Left ventricle myocardium inferior (tissue), 1 donor: ENCODE measurements at regions not wholly inside any gene's neighbourhood (a gene's known extent, or its start where the extent isn't known, plus 50 kb on each side); places are given as distances from the start of the nearest gene placed in this dataset.
"Not testable (repeated sequence)": the region's sequence is repeated elsewhere in the genome, so short reads cannot be mapped to it uniquely, and the experiment has no call there.

Experiments
- DNase-seq: peaks from one replicate; pipeline ENCODE4 v3.0.0-alpha.2; 2020
- H3K27ac ChIP-seq: fragments of 200-600 bp; replicated peaks from 2 replicates; pipeline ENCODE4 v1.8.0; 2021
- H3K27me3 ChIP-seq: fragments of 200-600 bp; 2 replicates; pipeline ENCODE4 v1.8.0; 2021; ENCODE audit warnings: low read depth
- H3K36me3 ChIP-seq: fragments of 200-600 bp; 2 replicates; pipeline ENCODE4 v1.8.0; 2021
- H3K4me1 ChIP-seq: fragments of 200-600 bp; 2 replicates; pipeline ENCODE4 v1.8.0; 2021
- H3K4me3 ChIP-seq: fragments of 200-600 bp; 2 replicates; pipeline ENCODE4 v1.8.0; 2021; ENCODE audit warnings: mild to moderate bottlenecking, moderate library complexity
- H3K9me3 ChIP-seq: fragments of 200-600 bp; replicated peaks from 2 replicates; pipeline ENCODE4 v1.8.0; 2021
- CTCF ChIP-seq: fragments of 200-600 bp; IDR thresholded peaks from 2 replicates; pipeline ENCODE4 v1.8.0; 2021; ENCODE audit warnings: antibody characterized with exemption, mild to moderate bottlenecking, borderline replicate concordance
- intact Hi-C: fragments of 100-400 bp; cut with micrococcal nuclease; formaldehyde crosslinking; loops from one replicate; pipeline ENCODE4 v1.11.0; 2022
- donor health status: DM: no; HTN: yes; CAD: no; lungs with severe emphysema.

- no peaks in the 10 kb centered on the region for H3K4me1 ChIP-seq
- intact Hi-C loops = no loop called here
- no peaks in the 10 kb centered on the region for H3K27me3 ChIP-seq
- peaks cover 22% of the 10 kb centered on the region for H3K9me3 ChIP-seq
- TF ChIP-seq CTCF = no peak
- H3K27ac ChIP-seq = no peak overlapping the region
- H3K4me3 ChIP-seq = no peak overlapping the region
- DNase-seq = no peak
- no peaks in the 10 kb centered on the region for H3K36me3 ChIP-seq
Observed at GRCh38 chr4:103842637-103843239, 123.0 kb upstream of the TACR3 start.

- TF ChIP-seq CTCF = no peak
- intact Hi-C loops = no loop called here
- peaks cover 16% of the 10 kb centered on the region for H3K9me3 ChIP-seq
Observed at GRCh38 chr4:103842076-103842475, 122.3 kb upstream of the TACR3 start.

DNA sequence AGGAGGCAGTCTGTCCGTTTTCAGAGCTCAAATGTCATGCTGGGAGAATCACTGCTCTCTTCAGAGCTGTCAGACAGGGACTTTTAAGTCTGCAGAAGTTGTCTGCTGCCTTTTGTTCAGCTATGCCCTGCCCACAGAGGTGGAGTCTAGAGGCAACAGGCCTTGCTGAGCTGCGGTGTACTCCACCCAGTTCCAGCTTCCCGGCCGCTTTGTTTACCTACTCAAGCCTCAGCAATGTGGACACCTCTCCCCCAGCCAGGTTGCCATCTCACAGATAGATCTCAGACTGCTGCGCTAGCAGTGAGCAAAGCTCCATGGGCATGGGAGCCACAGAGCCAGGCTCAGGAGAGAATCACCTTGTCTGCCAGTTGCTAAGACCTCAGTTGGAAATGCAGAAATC, 90.5 kb upstream of the TACR3 start:
- H3K36me3 ChIP-seq, H3K4me1 ChIP-seq, intact Hi-C loops, H3K27ac ChIP-seq, H3K4me3 ChIP-seq, H3K27me3 ChIP-seq, DNase-seq: not testable (repeated sequence)
- peaks cover 19% of the 10 kb centered on the region for H3K9me3 ChIP-seq

More at GRCh38 chr4:103842076-103842475, 122.3 kb upstream of the TACR3 start:
- no peak for DNase-seq
- no peak overlapping the region for H3K27ac ChIP-seq
- no peaks in the 10 kb centered on the region for H3K27me3 ChIP-seq
- no peak overlapping the region for H3K4me3 ChIP-seq
- no peaks in the 10 kb centered on the region for H3K4me1 ChIP-seq
- no peaks in the 10 kb centered on the region for H3K36me3 ChIP-seq

- H3K9me3 ChIP-seq = peaks cover 61% of the 10 kb centered on the region
- no peak for TF ChIP-seq CTCF
Observed at GRCh38 chr4:103802766-103803165, 83.0 kb upstream of the TACR3 start.

GRCh38 chr4:103787057-103787456, 67.3 kb upstream of the TACR3 start:
- Histone ChIP-seq H3K27ac (no peak overlapping the region), H3K9me3 (peaks cover 39% of the 10 kb centered on the region), H3K27me3 (no peaks in the 10 kb centered on the region), H3K36me3 (no peaks in the 10 kb centered on the region), H3K4me3 (no peak overlapping the region), H3K4me1 (no peaks in the 10 kb centered on the region)
- no peak for DNase-seq
- TF ChIP-seq CTCF = no peak
- intact Hi-C loops = no loop called here

More at GRCh38 chr4:103802766-103803165, 83.0 kb upstream of the TACR3 start:
- no peak overlapping the region for H3K4me3 ChIP-seq
- no peaks in the 10 kb centered on the region for H3K4me1 ChIP-seq
- no peaks in the 10 kb centered on the region for H3K36me3 ChIP-seq
- no peak for DNase-seq
- intact Hi-C loops = no loop called here
- no peak overlapping the region for H3K27ac ChIP-seq
- no peaks in the 10 kb centered on the region for H3K27me3 ChIP-seq

GRCh38 chr4:103786593-103786992, 66.8 kb upstream of the TACR3 start:
- DNase-seq = no peak
- no peak for TF ChIP-seq CTCF
- H3K4me3 ChIP-seq = no peak overlapping the region
- no peaks in the 10 kb centered on the region for H3K27me3 ChIP-seq
- H3K9me3 ChIP-seq = peaks cover 35% of the 10 kb centered on the region
- H3K4me1 ChIP-seq = no peaks in the 10 kb centered on the region
- H3K27ac ChIP-seq = no peak overlapping the region
- no peaks in the 10 kb centered on the region for H3K36me3 ChIP-seq
- intact Hi-C loops = no loop called here
